DMS153 treated with DMSO at 0.1 percent for 48 hours (cell line): ENCODE measurements at regions not wholly inside any gene's neighbourhood (a gene's known extent, or its start where the extent isn't known, plus 50 kb on each side); places are given as distances from the start of the nearest gene placed in this dataset.
"Not testable (repeated sequence)": the region's sequence is repeated elsewhere in the genome, so short reads cannot be mapped to it uniquely, and the experiment has no call there.

ENCODE experiments used
- DNase-seq: peaks from one replicate; lab custom pipeline; 2025; ENCODE audit not compliant: unreplicated experiment; lab: John Stamatoyannopoulos, UW

DNA sequence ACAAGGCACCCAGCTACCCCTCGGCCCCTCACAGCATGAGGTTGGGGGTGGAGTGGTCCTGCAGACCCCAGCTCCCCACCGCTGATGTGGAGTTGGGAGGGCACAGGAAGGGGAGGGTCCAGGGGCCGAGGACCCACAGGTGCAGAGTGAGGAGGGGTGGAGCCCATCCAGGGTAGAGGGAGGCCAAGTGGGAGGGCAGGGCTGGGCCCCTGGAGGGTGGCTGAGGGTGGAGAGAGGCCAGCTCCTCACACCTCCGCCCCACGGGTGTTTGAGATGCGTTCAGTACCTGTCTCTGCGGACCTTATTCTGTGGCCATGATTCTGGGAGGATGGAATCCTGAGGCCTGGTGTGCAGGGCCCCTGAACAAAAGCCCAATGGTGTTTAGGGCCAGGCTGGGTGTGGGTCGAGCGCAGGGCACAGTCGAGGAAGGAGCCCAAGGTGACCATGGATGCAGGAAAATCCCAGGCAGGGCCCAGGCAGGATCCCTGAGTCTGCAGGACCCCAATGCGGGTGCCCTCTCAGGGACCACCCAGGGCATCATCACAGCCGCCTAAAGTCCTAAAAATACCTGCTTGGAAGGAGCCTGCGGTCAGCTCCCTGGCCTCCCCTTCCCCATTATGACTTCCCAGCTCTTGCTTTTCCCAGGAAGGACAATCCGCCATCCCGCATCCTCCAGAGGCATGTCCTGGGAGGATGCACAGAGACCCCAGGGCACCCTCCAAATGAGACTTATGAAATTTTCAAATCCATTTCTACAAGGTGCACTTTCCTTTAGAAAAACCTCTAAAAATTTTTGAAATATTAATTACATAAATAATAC is 377.1 kb upstream of the SFSWAP start:
- DNase-seq, result no peak

DNA sequence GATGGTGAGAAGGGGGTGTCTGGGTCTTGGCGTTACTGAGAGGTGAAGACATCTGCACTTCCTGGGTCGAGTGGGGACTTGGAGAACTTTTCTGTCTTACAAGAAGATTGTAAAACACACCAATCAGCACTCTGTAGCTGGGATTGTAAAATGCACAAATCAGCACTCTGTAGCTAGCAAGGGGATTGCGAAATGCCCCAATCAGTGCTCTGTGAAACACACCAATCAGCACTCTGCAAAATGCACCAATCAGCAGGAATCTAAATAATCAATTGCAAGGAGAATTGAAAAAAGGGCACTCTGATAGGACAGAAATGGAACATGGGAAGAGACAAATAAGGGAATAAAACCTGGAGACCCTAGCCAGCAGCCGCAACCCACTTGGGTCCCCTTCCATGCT is 376.1 kb upstream of the SFSWAP start:
- no peak for DNase-seq

DNA sequence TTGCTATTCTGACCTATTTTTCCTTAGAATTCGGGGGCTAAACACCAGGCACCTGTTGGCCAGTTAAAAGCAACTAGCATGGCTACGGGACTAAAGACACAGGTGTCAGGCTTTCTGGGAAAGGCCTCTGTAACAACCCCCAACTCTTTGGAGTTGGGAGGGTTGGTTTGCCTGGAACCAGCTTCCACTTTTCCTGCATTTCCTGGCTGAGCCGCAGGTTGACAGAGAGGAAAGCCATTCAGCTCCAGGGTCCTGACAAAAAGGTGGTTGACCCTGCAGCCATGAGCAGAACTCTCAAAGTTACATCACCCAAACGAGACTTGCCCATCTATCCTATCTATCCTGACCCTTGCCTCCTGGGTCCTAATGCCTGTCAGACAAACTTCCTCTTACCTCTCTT is 375.4 kb upstream of the SFSWAP start:
- DNase-seq, result no peak

DNA sequence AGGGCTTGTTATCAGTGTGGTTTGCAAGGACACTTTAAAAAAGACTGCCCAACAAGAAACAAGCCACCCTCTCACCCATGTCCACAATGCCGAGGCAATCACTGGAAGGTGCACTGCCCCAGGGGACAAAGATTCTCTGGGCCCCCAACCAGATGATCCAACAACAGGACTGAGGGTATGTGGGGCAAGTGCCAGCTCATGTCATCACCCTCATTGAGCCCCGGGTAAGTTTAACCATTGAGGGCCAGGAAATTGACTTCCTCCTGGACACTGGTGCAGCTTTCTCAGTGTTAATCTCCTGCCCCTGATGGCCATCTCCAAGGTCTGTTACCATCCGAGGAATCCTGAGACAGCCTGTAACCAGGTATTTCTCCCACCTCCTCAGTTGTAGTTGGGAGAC is 373.0 kb upstream of the SFSWAP start:
- not testable (repeated sequence) for DNase-seq

DNA sequence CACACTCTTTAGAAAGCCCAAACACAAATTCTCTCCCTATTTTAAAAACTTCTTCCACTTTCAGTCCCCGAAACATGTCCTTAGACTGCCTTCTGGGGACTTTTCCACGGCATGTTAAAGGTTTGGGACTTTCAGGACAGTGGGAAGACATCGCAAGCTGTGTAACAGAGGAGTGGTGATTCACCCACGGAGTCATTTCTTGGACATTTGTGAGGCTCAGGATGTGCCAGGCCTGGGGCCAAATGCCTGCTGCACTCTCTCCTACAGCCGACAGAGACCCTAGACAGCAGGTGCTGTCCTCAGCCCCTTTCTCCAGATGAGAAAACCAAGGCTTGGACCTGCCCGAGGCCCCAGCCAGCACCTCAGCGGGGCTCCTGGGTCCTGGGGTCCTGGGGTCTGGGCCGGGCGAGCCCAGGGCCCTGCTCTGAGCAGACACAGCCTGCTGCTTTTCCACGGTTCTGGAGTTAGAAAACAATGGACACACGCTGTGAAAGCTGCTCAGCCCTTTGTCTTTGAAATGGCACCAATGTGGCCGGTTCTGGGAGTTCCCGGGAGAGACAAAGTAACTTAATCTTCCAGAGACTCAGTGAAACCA is 370.2 kb upstream of the SFSWAP start:
- DNase-seq, result no peak

DNA sequence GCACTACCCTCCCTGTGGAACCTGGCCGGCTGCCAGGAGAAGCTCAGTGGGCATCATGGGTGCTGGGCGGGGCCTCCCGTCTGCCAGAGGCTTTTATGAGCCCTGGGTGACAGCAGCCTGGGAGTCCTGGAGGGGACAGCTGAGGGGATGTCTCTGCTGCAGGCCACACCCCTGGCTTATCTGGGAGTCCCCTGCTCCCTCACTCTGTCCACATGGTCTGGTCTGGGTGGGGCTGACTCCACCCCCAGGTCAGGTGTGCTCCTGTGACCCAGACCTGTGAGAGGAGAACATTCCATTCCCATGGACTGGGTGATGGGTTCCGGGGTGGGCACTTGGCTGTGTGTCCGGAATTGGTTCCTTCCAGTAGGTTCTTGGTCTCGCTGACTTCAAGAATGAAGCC is 369.3 kb upstream of the SFSWAP start:
- DNase-seq, result not testable (repeated sequence)

DNA sequence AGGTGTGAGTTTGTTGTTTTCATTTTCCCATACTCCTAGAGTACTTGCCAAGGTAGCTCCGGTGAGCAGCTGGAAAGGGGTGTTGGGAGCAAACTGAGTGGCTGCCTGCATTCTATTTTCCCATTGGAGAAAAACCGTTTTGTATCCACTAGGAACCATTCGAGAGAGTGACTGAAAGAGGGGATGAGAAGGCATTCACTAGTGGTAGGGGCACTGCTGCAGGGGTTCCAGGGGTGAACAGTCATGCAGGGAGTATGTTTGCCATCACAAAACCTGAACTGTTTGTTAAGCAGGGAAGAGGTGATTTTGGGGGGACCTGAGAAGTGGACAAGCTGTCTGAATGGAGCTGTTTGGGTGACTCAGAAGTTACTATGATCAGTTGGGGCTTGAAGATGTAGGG is 367.5 kb upstream of the SFSWAP start:
- DNase-seq, result not testable (repeated sequence)

DNA sequence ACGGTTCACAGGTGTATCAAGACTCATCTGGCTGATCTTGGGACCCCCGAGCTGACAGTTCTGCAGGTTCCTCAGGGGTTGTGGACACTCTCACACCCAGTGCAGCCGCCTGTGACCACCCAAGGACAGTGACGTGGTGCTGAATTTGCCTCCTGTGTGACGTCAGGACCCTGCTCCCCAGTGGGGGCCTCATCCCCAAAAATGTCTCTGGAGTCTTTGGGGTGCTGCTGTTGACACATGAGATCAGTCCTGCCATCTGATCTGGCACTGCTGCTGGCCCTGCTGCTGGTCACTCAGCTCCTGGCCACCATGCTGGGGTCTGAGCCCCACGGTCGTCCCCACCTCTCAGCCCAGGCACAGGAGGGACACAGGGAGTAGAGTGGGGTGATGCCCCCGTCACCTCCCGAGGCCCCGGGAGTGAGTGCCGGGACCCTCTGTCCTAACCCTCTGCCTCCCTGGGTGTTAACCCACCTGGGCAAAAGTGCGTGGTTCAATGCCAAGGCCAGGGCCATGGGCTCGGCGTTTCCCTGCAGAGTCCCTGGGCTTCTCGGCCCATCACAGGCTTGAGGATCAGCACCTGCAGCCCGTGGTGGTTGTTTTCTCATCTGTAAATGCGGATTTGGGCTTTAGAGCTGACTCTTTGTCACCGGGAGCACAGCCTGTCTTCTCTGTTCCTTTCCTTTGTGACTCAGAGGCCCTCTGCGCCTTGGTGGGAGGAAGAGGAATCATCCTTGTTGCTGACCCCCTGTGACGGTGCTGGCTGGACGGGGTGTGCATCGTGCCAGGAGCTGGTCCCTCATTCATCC is 366.0 kb upstream of the SFSWAP start:
- not testable (repeated sequence) for DNase-seq

DNA sequence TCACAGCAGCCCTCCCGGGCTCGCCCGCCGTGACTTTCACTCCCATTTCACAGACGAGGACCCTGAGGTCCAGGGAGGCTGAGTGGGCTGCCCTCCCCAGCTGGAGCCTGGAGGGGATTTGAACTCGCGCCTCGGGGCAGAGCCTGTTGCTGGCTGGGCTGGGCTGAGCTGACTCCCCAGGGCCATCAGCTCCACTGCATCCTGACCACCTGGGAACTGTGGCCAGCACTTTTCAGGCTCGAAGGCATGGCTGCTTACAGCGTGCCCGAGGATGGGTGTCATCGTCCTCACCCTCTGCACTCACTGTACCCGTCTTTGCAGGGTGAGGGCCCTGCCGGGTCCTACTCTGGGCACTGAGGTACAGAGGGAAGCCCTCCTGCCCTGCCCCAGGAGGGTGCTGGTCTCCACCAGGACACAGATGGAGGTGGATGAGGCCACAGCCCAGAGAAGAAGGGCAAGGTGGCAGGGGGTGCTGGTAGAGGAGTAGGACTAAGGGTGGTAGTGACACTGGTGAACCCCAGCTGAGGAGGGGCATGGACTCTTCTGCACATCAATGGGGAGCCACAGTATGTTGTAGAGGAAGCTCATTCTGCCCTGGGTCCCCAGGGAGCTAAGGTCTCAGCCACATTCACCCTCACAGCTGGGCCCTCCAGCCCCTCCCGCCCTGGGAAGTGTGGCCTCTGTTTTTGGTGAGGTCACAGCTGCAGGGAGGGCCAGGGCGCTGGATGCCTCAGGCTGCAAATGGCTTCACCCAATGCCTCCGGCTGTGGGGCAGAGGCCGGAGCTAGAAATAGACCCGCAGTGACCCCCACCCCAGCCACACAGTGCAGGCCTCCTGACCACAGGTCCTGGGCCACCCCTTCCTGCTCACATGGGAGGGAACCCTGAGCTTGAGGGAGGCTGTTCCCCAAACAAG is 365.1 kb upstream of the SFSWAP start:
- no peak for DNase-seq

DNA sequence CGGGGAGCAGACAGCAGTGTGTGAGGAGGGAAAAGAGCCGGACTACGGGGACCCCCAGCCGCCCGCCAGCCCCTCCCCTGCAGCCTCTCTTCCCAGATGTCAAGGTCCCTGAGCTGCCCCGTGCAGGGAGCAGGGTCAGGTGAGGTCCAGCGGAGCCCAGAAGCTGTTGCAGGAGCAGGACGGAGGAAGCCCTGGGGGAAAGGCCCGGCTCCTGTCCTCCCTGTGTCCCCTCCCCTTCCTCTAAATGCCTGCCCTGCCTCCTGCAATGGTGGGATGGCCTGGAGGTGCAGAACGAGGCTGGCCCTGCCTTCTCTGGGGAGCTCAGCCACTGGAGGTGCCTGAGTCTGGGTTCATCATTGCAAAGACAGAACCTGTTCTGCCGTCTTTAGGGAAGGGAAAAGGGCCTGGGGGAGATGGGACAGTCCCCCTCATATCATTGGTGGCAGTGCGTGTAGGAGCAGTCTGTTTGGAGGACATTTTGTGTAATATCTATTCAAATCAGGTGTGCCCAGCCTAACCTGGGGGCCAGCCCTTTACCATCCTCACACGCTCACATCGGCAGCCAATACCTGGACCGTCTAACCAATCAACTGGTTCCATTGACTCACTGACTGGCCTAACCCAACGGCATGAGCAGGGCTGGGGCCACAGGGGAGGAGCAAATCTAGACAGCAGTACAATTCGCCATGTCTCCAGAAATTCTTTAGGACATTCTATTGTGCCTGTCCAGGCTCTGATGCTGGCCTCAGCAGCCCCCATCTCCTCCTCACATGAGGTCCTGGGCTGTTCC is 364.1 kb upstream of the SFSWAP start:
- DNase-seq, result no peak

DNA sequence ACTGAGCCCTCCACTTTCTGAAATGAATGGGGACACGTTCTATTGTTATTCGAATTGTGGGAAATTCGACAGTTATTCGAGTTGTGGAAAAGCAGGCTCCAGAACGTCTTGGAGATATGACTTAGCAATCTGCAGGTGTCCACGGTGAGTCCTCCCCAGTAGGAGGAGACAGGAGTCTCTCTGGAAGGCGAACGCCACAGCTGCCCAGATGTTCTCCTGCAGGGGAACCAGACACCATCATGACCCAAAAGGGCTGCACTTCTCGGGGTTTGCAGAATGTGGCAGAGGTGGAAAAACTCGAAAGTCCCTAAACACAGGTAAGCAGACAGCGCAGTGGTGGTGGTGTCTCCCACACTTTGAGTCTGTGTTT is 363.6 kb upstream of the SFSWAP start:
- DNase-seq, result no peak

DNA sequence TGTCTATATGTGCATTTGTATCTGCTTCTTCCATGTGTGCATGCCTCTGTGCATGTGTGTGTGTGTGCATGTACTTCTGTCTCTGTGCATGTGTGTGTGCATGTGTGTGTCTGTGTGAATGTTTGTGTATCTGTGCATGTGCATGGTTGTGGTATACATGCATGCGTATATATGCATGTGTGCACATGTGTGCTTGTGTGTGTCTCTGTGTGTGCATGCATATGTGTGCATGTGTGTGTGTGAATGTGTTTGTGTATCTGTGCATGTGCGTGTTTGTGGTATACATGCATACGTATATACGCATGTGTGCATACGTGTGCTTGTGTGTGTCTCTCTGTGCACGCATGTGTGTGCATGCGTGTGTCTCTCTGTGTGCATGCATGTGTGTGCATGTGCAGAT is 363.2 kb upstream of the SFSWAP start:
- no peak for DNase-seq

DNA sequence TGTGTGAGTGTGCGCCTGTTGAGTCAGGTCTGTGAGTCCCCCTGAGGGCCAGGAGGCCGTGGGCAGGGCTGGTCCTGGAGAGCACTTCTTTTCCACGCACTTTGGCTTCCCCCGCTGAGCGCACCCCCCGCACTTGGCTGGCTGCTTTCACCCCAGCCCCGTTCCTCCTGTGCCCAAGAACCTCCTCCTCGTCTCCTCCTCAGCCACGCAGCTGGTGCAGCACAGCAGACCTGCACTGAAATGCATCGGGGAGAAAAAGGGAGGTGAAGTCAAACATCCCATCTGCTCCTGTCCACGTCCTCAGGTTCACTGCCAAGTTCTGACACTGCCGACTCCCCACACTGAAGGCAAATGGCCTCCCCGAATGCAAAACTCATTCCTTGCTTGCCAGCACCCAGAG is 362.7 kb upstream of the SFSWAP start:
- DNase-seq, result no peak

DNA sequence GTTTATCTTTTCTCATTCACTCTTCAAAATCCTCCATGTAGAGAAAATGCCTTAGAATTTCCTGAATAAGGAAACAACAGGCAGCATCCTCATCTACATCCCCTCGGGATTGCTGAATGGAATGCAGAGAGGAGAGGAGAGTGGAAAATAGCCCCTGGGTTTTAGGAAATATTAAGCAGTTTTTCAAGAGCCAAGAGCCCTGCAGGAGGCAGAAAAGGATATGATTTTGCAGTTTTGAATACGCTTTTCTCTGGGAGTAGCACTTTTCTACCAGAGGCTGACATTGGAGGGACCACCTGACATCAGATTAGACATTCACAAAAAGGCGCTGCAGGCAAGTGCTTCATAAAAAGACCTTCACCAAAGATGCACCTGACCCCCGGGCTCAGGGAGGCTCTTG is 362.2 kb upstream of the SFSWAP start:
- DNase-seq, result no peak

DNA sequence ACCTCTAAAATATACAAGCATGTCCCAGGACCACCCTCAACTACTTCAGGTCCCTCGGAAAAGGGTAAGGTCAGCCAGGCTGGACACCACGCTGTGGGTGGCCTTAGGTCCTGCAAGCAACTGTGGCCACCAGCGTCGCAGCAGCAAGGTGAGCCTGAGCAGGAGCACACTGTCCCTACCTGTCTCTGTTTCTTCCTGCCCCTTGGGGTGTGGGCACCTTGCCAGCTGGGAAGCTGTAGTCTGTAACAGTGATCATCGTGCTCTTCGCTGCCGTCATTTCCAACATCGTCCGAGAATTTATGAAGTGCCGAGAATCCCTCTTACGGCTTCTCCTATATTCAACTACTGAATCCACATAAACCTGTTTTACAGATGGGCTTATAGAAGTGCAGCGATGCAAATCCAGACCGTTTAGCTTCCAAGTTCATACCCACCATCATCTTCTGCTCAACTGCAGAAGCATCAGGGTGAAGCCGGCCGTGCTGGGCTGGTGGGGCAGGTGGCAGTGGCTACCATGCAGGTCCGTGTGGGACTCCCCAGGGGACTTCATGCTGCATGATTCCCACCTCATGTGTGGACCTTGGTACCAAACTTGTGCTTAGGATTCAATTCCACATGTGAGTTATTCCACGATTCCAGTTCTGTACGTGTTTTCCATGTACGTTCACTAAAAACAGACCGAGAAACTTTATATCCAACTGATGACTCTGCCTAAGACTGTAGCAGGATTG is 361.3 kb upstream of the SFSWAP start:
- no peak for DNase-seq

DNA sequence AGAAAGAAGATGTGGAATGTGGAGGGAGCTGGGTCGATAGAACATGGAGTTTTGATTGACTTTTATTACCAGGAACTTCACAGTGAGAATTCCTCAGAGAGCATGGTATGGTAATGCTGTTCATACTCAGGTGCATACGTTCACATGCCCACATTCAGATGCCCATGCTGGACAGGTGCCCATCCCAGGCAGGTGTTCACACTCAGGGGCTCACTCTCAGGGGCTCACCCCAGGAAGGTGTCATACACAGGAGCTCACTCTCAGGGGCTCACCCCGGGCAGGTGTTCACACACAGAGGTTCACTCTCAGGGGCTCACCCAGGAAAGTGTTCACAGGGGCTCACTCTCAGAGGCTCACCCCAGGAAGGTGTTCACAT is 360.0 kb upstream of the SFSWAP start:
- no peak for DNase-seq

DNA sequence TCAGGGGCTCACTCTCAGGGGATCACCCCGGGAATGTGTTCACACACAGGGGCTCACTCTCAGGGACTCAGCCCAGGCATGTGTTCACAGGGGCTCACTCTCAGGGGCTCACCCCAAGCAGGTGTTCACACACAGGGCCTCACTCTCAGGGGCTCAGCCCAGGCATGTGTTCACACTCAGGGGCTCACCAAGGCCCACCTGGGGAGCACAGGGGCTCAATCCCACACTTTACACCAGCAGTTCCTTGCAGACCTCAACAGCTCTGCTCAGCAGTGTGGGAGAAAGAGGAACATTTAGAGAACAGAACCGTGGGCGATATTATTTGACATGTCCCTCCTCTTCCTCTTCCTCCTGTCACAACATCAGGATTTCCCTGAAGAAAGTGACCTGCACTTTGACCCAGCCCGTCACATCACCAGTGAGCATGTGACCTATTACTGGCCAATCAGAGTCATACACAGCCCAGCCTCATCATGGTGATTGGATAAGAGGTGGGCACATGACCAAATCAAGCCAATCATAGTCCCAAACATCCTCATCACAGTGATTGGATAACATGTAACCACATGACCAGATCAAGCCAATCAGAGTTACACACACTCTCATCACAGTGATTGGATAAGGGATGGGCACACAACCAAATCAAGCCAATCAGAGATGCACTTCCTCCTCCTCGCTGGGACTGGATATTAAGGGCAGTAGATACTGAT is 359.4 kb upstream of the SFSWAP start:
- DNase-seq, result no peak

DNA sequence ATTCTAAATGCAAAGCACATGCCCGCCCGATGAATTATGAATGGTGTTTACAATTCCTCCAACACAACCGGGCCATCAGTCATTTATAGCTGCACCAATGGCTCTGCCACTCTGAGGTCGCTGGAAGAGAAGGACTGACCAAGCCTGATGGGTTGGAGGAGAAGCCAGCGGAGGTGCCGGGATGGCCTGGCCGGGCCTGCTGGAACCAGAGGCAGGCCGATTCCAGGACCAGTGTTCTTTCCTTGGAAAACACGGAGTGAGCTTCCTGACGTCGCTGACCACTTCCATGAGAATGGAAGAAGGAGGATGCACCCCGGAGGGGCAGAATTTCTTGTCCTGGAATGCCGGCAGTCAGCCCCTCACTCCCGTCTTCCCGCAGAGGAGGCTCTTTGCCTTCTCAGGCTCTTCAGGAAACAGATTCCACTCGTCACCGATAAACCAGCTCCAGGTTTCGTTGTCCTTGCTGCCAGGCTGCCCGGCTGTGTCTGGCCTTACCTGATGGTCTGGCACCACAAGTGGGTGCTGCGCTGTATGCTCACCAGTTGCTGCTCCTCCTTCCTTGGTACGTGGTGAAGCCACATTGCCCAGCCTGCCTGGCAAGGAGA is 358.5 kb upstream of the SFSWAP start:
- DNase-seq, result no peak

DNA sequence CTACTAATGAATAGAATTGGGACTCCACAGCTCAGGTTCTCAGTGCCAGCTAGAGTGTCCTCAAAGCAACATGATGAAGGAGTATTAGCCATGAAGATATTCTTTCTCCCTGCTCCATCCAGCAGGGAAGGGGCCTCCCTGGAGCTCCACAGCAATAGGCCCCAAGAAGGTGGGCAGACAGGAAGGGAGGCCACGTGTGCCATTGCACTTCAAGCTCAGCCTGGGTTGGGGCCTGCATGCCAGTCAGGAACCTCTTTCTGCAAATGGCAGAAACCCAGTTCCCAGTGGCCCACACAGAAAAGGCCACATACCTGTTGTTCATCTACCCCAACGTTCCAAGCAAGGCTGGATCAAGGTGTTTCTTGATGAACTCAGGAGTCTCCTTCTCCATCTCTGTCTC is 357.5 kb upstream of the SFSWAP start:
- DNase-seq, result no peak
